ENCODE measurements at regions not wholly inside any gene's neighbourhood (a gene's known extent, or its start where the extent isn't known, plus 50 kb on each side); places are given as distances from the start of the nearest gene placed in this dataset.

DNA sequence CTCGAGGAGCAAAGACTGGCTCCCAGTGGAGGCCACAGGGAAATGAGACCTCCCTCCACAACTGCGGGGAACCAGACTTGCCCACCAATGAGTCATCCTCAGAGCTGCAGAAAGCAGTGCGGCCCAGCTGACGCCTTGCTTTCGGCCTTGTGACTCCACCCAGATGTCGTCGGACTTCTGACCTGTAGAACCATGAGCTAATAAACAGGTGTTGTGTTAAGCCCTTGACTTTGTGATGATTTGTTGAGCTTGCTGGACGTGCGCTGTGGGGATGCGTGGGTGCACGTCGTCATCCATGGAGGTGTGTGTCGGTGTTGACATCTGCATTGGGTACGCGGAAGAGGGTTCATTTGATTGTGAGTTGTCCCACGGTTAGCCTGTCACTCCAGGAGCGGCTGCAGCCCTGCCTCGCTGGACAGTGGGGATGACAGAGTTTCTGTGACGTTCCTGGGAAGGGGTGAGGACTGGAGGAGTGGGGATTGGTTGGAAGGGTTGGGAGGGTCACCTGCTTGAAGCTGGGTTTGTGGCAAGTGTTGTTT, 154.1 kb downstream of the SH3BP4 start:
- no peak for TF ChIP-seq CHD1 (IDR thresholded peaks at IDR 0.05; ENCODE audit: low read depth, low read length)
- no peak for TF ChIP-seq BRCA1 (IDR thresholded peaks at IDR 0.05; ENCODE audit: low read depth, low read length)
- no peak for TF ChIP-seq CBX8 (IDR thresholded peaks at IDR 0.05; ENCODE audit: borderline replicate concordance, low read depth, low read length)
- TF ChIP-seq, protein P1, sequence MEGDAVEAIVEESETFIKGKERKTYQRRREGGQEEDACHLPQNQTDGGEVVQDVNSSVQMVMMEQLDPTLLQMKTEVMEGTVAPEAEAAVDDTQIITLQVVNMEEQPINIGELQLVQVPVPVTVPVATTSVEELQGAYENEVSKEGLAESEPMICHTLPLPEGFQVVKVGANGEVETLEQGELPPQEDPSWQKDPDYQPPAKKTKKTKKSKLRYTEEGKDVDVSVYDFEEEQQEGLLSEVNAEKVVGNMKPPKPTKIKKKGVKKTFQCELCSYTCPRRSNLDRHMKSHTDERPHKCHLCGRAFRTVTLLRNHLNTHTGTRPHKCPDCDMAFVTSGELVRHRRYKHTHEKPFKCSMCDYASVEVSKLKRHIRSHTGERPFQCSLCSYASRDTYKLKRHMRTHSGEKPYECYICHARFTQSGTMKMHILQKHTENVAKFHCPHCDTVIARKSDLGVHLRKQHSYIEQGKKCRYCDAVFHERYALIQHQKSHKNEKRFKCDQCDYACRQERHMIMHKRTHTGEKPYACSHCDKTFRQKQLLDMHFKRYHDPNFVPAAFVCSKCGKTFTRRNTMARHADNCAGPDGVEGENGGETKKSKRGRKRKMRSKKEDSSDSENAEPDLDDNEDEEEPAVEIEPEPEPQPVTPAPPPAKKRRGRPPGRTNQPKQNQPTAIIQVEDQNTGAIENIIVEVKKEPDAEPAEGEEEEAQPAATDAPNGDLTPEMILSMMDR (IDR thresholded peaks at IDR 0.05; ENCODE audit: control extremely low read depth in 1 of 3, insufficient read depth in 1 of 3, low read depth in 1 of 3, low read length in 3 of 3): no peak
- no peak for TF ChIP-seq YY1 (IDR thresholded peaks at IDR 0.05; ENCODE audit: low read depth, low read length)
- TF ChIP-seq EGR1 (IDR thresholded peaks at IDR 0.05; ENCODE audit: borderline replicate concordance, low read depth, low read length): no peak
- no peak for TF ChIP-seq RFX5 (IDR thresholded peaks at IDR 0.05; ENCODE audit: borderline replicate concordance, low read depth, low read length)
- TF ChIP-seq SP1 (IDR thresholded peaks at IDR 0.05; ENCODE audit: low read depth, low read length): no peak
- TF ChIP-seq BCL11A (IDR thresholded peaks at IDR 0.05; ENCODE audit: low read depth in 2 of 2, low read length in 2 of 2): no peak
- no peak for TF ChIP-seq RAD21 (IDR thresholded peaks at IDR 0.05 in 1 of 2, conservative IDR thresholded peaks at IDR 0.05 in 1 of 2; ENCODE audit: low read depth in 2 of 2, low read length in 2 of 2)
- no peak for TF ChIP-seq CEBPB (IDR thresholded peaks at IDR 0.05; ENCODE audit: low read depth, low read length)
